Stimulated activated CD8-positive, alpha-beta memory T cell treated with anti-CD3 and anti-CD28 coated beads, Interleukin-4, amount 100 ng/mL, for 4 hours (primary cell): ENCODE measurements at regions not wholly inside any gene's neighbourhood (a gene's known extent, or its start where the extent isn't known, plus 50 kb on each side); places are given as distances from the start of the nearest gene placed in this dataset.

ENCODE experiments used
- DNase-seq, 2 donors: peaks; one replicate each; pipeline ENCODE4 v3.0.0-alpha.2; 2020; ENCODE audit warnings: low read depth in 2 of 2, low spot score in 1 of 2

- no peak for DNase-seq
These were observed 475.9 kb downstream of the HS3ST3B1 start for GRCh38 chr17:14776791-14777190.

DNA sequence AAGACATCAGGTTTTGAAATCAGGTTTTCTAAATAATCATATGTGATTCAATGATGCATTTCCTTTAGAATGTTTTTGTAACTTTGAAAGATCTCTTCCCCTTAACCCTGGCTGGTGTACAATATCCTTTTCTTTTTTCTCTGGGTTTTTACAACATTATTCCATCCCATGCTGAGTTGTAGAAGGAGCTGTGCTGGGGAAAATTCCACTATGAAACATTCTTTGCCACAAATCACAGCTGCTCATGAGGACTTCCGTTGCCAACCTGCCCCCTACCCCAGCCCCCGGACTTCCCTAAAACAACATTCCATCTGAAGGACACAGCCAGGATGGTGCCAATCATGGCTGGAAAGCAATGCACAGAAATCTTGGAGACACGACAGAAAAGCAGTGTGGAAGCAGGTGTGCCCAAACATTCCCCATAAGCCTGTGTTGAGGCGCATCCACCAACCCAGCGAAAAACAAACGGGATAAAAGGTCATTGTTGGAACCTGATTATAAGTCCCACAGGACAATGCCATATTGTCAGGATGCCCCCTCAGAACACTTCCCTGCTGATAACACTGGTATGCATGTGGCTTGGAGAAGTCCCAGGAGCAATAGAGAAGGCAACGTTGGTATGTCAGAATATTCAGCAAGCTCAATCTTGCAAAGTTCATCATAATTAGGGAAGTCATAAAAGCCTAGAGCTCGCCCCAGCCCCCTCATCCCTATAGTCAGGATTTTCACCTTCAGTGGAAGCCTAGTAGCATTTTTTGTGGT is 475.0 kb downstream of the HS3ST3B1 start:
- no peak for DNase-seq

- DNase-seq = no peak
These were observed 473.9 kb downstream of the HS3ST3B1 start for GRCh38 chr17:14774774-14775173.

DNA sequence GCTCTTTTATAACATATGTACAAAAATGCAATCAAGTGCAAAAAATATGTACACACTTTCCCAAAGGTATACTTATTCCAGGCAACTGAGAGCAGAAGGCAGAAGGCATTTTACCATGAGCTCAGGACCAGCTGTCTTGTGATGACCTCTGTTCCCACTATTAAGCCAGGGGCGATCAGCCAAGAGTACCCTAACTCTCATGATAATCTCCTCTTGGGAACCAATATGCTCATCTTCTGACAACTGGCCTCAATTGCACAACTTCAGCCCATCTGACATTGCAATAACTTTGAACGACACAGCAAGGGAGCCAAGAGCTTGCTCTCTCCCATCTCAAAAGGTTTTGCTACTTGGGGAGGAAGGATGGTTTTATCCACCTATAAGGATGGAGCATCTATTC is 471.9 kb downstream of the HS3ST3B1 start:
- no peak for DNase-seq

DNA sequence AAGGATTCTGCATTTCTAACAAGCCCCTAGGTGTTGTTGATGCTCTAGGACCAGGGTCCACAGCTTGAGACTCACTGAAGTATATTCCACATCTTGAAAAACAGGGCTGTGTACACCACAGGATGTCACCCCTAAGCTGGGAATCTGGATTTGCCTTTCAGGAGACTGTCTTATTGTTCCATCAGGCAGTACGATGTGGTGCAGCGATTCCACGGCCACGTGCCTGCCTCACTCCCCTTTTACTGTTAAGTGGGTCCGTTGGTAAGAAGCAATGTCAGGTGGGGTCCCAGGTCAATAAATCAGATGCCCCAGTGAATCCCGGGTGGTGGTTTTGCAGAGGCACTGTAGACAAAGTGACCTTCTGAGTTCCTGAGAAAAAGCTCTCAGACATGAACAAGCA is 470.7 kb downstream of the HS3ST3B1 start:
- no peak for DNase-seq

- no peak for DNase-seq
These were observed 468.0 kb downstream of the HS3ST3B1 start for GRCh38 chr17:14768923-14769322.

- DNase-seq = no peak
These were observed 462.0 kb downstream of the HS3ST3B1 start for GRCh38 chr17:14762736-14763479.

DNA sequence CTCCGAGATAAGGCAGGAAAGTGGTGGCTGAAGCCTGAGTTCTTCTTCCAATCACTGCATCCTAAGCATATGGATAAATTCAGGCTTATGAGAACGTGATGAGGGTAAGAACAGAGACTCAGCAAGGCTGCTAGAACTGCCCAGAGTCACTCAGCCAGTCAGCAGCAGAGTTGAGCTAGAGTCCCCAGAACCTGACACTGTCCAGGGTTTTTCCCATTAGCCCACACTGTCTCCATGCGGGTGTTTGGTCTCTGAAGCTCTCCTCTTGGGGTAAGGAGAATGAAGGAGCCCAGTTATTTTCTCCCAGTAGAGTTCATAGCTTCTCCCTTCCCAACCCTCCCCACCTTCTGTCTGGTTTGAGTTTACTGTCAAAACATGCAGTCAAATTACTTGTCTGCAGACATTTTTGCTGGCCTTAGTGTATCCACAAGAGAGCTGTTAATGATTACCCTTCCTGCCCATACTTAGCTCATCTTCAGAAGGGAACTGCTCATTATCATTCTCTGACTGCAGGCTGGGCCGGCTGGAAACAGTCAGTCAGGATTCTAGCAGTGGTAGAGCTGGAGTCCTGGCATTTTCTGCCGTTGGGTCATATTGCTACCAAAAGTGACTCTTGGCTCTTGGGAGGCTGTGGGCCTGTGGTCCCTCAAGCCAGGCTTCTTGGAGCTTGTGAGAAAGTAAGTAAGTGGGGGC is 460.0 kb downstream of the HS3ST3B1 start:
- DNase-seq = no peak

DNA sequence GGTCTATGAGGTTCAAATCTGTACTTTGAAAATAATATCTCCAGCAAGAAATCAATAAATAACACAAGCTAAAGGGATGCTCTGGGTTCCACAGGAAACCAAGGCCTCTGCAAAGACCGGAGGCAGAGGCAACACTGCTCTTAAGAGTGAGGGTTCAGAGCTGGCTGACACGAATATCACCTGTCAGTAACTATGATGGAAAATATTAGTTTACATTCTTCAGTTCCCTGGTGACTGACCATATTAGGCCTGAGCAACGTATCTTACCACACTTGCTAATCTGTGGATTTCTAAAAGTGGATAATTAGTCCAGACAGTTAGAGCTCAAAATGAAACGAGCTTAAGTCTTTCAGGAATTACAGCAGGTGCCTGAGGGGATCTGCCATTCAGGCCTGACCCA is 459.3 kb downstream of the HS3ST3B1 start:
- no peak for DNase-seq

GRCh38 chr17:14759325-14759724 is 458.4 kb downstream of the HS3ST3B1 start:
- DNase-seq = no peak

- no peak for DNase-seq
These were observed 455.6 kb downstream of the HS3ST3B1 start for GRCh38 chr17:14756479-14756878.

DNA sequence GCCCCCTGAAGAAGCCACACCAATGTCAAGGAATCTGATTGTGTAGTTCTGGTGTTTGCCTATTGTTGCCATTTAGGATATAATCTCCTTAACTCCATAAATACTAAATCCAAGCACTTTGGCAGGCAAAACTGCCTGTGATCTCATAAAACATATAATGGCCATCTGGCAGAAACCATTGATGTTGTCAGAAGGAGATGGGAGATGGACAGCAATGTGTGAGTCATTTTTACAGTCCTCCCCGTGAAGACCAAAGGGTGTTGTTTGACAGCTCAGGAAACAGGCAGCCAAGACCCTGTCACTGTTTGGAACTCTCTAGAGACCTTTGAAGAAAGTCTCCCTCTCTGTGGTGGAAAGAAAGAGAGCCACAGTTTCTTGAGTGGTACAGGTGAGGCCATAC is 454.1 kb downstream of the HS3ST3B1 start:
- DNase-seq = no peak

- DNase-seq = no peak
These were observed 452.5 kb downstream of the HS3ST3B1 start for GRCh38 chr17:14753383-14753782.

GRCh38 chr17:14752011-14752410 is 451.1 kb downstream of the HS3ST3B1 start:
- no peak for DNase-seq

DNA sequence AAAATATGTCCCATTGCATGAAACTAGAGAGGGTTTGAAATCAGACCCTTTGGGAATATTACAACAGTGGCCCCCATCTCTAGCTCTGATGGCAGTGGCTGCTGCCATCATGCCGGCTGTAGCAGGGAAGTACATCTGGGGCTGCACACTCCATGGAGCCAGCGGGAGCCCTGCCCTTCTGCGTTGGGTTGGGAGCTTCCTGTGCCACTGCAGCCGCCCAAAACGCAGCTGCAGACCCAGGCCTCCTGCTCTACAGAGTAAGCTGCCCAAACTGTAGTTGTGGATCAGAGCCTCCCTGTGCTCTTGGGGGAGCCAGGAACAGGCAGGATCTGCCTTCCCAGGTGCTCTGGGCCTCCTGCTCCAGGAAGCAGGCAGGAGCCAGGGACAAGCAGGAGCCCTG is 450.0 kb downstream of the HS3ST3B1 start:
- DNase-seq = no peak

- DNase-seq = no peak
These were observed 448.4 kb downstream of the HS3ST3B1 start for GRCh38 chr17:14749269-14749668.

GRCh38 chr17:14748036-14748710 is 447.3 kb downstream of the HS3ST3B1 start:
- DNase-seq = no peak

- DNase-seq = no peak
These were observed 446.7 kb downstream of the HS3ST3B1 start for GRCh38 chr17:14747603-14747950.

- no peak for DNase-seq
These were observed 446.1 kb downstream of the HS3ST3B1 start for GRCh38 chr17:14746822-14747602.

DNA sequence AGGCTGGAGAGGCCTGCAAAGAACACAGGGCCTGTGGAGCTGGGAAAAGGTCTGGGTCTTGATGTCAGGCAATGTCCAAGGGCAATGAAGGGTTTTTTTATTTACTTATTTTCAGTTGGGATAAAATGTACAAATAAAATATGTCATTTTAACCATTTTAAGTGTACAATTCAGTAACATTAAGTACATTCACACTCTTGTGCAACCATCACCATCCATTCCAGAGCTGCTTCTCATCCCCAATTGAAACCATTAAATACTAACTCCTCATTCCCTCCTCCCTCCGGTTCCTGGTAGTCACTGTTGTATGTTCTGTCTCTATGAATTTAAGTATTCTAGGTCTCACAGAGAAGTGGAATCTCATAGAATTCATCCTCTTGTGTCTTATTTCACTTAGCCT is 444.7 kb downstream of the HS3ST3B1 start:
- DNase-seq = no peak
